Right renal pelvis (tissue), 4 donors: ENCODE measurements at regions not wholly inside any gene's neighbourhood (a gene's known extent, or its start where the extent isn't known, plus 50 kb on each side); places are given as distances from the start of the nearest gene placed in this dataset.
"Not testable (repeated sequence)": the region's sequence is repeated elsewhere in the genome, so short reads cannot be mapped to it uniquely, and the experiment has no call there.

ENCODE experiments used
- DNase-seq, 4 donors: peaks; one replicate each; pipeline ENCODE4 v3.0.0-alpha.2; 2013; ENCODE audit warnings: low read depth in 4 of 4, low spot score in 3 of 4, missing footprints in 1 of 4

DNA sequence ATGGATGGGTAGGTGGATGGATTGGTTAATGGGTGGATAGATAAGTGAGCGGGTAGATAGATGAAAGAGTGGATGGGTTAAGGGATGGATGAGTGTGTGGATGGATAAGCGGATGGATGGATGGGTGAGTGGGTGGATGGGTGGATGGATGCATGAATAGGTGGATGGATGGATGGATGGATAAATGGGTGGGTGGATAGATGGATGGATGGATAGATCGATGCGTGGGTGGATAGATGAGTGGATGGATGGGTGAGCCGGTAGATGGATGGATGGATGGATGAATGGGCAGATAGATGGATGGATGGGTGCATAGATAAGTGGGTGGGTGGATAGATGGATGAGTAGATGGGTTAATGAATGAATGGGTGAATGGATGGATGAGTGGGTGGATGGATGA lies 90.9 kb downstream of the CPZ start:
- DNase-seq = no peak

DNA sequence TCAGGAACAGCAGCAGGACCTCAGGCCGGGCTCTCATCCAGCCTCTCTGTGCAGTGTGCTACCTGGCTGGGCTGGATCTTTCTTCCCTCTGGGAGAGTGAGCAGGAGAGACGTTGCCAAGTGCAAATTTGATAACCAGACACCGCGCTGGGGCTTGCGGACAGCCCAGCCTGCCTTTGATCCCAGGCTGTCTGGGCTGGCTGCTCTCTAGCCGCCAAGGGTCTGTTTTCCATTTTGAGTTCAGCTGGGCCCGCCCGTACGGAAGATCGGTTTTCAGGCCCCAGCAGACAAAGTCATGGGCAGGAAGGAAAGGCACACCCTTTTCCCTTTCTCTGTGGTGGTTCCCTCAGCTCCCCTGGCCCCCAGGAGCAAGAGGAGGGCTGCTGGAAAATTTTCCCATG lies 90.2 kb downstream of the CPZ start:
- no peak for DNase-seq

DNA sequence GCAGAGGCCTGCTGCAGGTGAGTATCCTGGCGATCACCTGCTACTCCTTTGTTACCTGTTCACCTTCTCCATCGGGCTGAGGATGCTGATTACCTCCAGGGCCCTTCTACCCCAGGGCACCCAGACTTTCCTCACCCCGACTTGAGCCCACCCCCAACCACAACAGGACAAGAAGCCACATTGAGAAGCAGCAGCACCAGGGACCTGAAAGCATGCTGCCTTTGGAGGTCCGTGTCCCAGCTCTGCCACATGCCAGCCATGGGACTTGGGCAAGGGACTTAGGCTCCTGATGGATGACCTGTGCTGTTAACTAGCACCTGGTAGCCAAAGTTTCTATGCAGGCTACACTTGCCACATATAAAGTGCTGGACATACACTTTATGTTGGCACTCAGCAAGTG lies 89.7 kb downstream of the CPZ start:
- no peak for DNase-seq

DNA sequence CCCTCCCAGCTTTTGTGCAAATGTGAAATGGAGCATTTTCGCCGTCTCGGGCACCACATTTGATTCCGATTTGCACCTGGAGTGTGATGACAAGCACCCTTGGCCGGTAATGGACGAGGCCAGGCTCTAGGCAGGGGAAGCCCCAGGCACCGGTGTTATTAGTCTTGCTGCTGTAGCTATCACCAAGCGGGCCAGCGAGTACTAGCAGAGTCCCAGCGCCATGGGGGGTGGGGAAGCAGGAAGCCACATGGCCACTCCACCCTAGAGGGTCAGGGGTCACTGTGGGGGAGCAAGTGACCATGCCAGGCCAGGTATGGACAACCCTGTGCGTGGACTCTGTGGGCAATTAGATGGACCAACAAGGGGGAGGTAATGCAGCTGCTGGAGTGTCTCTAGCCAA lies 88.8 kb downstream of the CPZ start:
- no peak for DNase-seq

DNA sequence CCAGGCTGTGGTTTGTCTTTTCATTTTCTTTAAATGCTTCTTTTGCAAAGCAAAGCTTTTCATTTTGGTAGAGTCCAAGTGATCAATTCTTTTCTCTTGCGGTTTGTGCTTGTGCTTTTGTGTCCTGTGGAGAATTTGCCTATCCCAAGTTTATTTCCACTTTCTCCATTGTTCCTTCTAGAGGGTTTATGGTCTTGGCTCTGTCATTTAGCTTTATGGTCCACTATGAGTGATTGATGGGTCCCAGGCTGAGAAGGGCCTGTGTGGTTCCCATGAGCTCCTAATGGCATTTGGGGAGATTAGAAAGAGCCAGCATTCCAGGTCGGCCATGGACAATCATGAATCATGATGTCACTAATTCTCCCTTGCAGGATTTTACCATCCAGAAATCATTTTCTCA lies 86.5 kb downstream of the CPZ start:
- no peak for DNase-seq

DNA sequence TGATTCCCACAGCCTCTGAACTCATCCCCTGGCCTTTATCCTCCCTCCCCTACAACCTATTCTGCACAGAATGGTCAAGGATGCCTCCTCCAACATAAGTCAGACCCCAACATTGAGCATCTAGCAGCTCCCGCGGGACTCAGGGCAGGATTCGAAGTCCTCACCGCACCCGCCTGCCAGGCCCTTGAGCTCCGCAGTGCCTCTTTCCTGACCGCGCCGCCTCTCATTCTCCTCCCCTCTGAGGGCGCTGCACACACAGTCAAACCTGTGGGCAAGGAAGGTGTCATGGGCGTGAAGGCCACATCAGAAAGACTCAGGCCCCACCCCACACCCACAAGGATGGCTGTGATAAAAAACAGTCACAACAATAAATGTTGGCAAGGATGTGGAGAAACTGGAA lies 84.1 kb downstream of the CPZ start:
- no peak for DNase-seq

DNA sequence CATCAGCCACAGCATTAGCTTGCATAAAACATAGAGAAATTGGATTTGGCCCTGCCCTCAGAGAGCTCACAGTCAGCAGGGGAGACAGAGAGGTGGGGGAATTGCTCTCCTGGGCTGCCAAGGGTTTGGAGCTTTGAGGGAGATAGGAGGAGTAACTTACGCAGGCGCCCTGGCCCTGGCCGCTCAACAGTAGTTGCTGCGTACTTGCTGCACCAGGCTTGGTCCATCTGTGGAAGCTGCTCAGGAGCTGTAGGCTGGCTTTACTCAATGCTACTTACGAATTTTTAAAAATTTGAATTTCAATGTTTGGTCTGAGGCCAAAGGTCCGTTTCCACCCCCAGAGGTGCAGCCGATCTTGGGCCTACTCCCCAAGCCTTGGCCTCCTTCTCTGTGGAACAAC lies 83.3 kb downstream of the CPZ start:
- no peak for DNase-seq

DNA sequence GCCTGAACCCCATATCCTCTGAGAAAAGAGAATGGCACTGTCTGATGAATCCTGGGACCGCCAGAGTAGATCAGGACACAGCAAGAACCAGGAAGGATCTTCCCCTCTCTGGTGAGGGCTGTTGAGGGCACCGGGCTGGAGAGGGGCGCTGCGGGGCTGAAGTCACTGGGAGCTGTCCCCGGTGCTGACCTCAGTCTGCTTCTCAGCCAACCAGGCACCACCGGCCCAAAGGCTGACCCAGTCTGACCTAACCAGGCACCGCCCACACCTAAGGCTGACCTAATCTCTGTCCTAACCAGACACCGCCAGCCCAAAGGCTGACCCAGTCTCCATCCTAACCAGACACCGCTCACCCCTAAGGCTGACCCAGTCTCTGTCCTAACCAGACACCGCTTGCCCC lies 82.8 kb downstream of the CPZ start:
- DNase-seq = peak; percentile 15 to 48 (median 34)

DNA sequence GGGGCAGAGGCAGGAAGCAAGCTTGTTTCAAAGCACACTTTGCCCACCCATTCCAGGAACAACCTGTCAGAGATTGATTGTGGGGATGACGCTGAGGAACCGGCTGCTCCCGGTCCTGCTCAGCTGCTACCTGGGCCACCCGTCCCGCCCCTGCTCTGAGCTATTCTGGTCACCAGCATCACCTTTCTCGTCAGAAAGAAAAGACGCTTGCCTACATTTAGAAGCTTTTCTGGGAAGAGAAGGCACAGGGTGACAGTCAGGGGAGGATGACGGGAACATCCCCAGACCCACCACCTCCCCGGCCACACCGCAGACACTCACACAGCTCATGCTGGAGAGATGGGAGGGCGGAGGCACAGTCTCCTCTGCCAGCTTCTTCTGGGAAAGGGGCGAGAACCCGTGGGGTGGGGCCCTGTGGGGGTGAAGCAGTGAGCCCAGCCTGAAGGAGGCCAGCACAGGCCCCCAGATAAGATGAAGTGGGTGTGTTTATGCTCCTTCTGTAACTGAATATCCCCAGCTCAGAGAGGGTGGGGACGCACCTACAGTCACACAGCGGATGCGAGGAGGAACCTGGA lies 81.8 kb downstream of the CPZ start:
- DNase-seq = no peak

DNA sequence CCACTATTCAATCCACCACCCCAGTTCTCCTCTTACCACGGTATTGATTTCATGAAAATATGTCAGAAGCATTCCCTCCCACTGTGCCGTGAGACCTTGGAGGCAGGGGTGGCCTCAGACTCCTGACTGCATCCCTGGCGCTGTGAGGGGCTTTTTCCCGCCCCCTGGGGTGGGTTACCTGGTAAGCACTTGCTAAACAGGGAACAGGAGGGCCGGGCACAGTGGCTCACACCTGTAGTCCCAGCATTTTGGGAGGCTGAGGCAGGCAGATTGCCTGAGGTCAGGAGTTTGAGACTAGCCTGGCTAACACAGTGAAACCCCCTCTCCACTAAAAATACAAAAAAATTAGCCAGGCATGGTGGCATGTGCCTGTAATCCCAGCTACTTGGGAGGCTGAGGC lies 80.5 kb downstream of the CPZ start:
- not testable (repeated sequence) for DNase-seq

DNA sequence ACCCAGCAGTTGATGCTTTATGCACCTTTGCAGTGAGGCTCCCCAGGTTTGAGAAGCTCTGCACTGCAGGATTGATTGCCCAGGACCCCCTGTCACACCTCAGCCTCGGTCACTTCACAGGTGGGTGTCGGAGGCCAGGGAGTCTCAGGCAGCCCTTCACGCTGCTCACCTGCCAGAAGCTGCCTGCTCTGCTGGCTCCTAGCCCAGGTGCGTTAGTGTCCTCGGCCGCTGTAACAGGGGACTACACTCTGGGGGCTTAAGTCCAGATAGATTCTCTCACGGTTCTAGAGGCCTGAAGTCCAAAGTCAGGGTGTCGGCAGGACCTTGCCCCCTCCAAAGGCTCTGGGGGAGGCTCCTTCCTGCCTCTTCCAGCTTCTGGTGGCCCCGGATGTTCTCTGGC lies 79.9 kb downstream of the CPZ start:
- no peak for DNase-seq

DNA sequence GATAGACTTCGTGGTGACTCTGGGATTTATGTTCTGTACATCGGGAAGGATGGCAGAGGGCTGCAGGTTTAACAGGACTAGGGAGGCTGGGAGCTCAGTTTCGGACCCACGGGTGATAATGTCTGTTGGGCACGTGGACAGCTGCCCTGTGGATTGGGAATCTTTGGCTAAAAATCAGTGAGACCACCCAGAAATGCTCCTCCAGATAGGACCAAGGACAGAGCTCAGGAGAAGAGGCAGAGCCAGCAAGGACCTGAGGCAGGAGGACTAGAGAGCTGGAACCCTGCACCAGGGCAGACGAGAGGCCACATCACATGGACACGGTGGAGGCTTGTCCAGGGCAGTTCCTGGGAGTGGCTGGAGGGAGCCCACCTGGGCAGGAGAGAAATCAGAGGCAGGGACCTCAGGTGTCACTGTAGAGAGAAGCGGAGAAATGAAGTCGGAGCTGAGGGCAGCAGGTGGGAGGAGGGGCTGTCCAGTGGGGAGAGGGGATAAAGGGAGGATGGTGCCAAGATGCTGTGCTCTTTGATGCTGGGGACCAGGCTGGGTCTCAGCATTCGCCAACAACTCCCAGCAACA lies 79.2 kb downstream of the CPZ start:
- no peak for DNase-seq
